ENCODE measurements at regions not wholly inside any gene's neighbourhood (a gene's known extent, or its start where the extent isn't known, plus 50 kb on each side); places are given as distances from the start of the nearest gene placed in this dataset.

GRCh38 chr10:131676046-131676799 is 224.6 kb upstream of the PPP2R2D start:
- H3K27ac ChIP-seq, result no peak overlapping the region
- H3K4me3 ChIP-seq, result no peak overlapping the region
- DNase-seq (no peak), ATAC-seq (no peak)
- no peaks in the 10 kb centered on the region for H3K27me3 ChIP-seq
- H3K4me1 ChIP-seq, result no peaks in the 10 kb centered on the region
- WGBS, 2 donors, result 60 to 62% methylated on average over 26 to 28 of the region's 28 CpGs
- no peak for TF ChIP-seq POLR2A (IDR thresholded peaks at IDR 0.05)
- TF ChIP-seq, protein P1, sequence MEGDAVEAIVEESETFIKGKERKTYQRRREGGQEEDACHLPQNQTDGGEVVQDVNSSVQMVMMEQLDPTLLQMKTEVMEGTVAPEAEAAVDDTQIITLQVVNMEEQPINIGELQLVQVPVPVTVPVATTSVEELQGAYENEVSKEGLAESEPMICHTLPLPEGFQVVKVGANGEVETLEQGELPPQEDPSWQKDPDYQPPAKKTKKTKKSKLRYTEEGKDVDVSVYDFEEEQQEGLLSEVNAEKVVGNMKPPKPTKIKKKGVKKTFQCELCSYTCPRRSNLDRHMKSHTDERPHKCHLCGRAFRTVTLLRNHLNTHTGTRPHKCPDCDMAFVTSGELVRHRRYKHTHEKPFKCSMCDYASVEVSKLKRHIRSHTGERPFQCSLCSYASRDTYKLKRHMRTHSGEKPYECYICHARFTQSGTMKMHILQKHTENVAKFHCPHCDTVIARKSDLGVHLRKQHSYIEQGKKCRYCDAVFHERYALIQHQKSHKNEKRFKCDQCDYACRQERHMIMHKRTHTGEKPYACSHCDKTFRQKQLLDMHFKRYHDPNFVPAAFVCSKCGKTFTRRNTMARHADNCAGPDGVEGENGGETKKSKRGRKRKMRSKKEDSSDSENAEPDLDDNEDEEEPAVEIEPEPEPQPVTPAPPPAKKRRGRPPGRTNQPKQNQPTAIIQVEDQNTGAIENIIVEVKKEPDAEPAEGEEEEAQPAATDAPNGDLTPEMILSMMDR (IDR thresholded peaks at IDR 0.05), result no peak
- H3K36me3 ChIP-seq (replicated peaks in 1 of 2; ENCODE audit: insufficient read depth in 1 of 2, low read depth in 2 of 2), result no peaks in the 10 kb centered on the region
- H3K9me3 ChIP-seq, result peaks cover 0 to 7% (median 0%) of the 10 kb centered on the region in 3 donors
- intact Hi-C loops (cut with DNase I), result no loop called here

GRCh38 chr10:131676800-131677421 is 223.9 kb upstream of the PPP2R2D start:
- WGBS, 2 donors, result 28 to 39% methylated on average over 18 to 19 of the region's 19 CpGs
- Histone ChIP-seq H3K27me3 (no peaks in the 10 kb centered on the region), H3K27ac (no peak overlapping the region), H3K4me3 (no peak overlapping the region), H3K4me1 (no peaks in the 10 kb centered on the region), H3K9me3 (peaks cover 0 to under 1% (median 0%) of the 10 kb centered on the region in 3 donors), H3K36me3 (replicated peaks in 1 of 2; ENCODE audit: insufficient read depth in 1 of 2, low read depth in 2 of 2) (no peaks in the 10 kb centered on the region)
- TF ChIP-seq POLR2A (IDR thresholded peaks at IDR 0.05), result no peak
- TF ChIP-seq, protein P1 (IDR thresholded peaks at IDR 0.05), result no peak
- DNase-seq, result no peak
- intact Hi-C loops (cut with DNase I), result no loop called here
- ATAC-seq, result no peak

- intact Hi-C loops (cut with DNase I), result no loop called here
- H3K36me3 ChIP-seq (replicated peaks in 1 of 2; ENCODE audit: insufficient read depth in 1 of 2, low read depth in 2 of 2), result no peaks in the 10 kb centered on the region
- H3K4me3 ChIP-seq, result no peak overlapping the region
- H3K27ac ChIP-seq, result no peak overlapping the region
- WGBS, 2 donors, result 49 to 53% methylated on average over 8 of the region's 8 CpGs
- DNase-seq (no peak), ATAC-seq (no peak)
- no peaks in the 10 kb centered on the region for H3K4me1 ChIP-seq
- H3K9me3 ChIP-seq, result no peaks in the 10 kb centered on the region
- H3K27me3 ChIP-seq, result no peaks in the 10 kb centered on the region
- TF ChIP-seq, protein P1 (IDR thresholded peaks at IDR 0.05), result no peak
- TF ChIP-seq POLR2A (IDR thresholded peaks at IDR 0.05), result no peak
These were observed 223.1 kb upstream of the PPP2R2D start for GRCh38 chr10:131677671-131678070.

- H3K9me3 ChIP-seq, result no peaks in the 10 kb centered on the region
- DNase-seq, result no peak
- no peak overlapping the region for H3K4me3 ChIP-seq
- TF ChIP-seq POLR2A (IDR thresholded peaks at IDR 0.05), result no peak
- TF ChIP-seq, protein P1 (IDR thresholded peaks at IDR 0.05), result no peak
- no peaks in the 10 kb centered on the region for H3K27me3 ChIP-seq
- H3K36me3 ChIP-seq (replicated peaks in 1 of 2; ENCODE audit: insufficient read depth in 1 of 2, low read depth in 2 of 2), result no peaks in the 10 kb centered on the region
- H3K27ac ChIP-seq, result no peak overlapping the region
- WGBS, 2 donors, result 75 to 91% methylated on average over 3 to 5 of the region's 18 CpGs
- intact Hi-C loops (cut with DNase I), result no loop called here
- ATAC-seq, result no peak
- H3K4me1 ChIP-seq, result no peaks in the 10 kb centered on the region
These were observed 222.6 kb upstream of the PPP2R2D start for GRCh38 chr10:131678171-131678570.

Measured in body of pancreas (tissue), 4 donors.